K562 (cell line): ENCODE measurements at regions not wholly inside any gene's neighbourhood (a gene's known extent, or its start where the extent isn't known, plus 50 kb on each side); places are given as distances from the start of the nearest gene placed in this dataset.
"Not testable (repeated sequence)": the region's sequence is repeated elsewhere in the genome, so short reads cannot be mapped to it uniquely, and the experiment has no call there.

Source experiments
- ATAC-seq: fragments of 200-7000 bp; cut with Tn5 transposase; 3 replicates; pipeline ENCODE4 v1.9.1; 2020; ENCODE audit warnings: moderate library complexity
- BruUV-seq: library from RNA; stranded (reverse); fragments of 400-500 nt; replicated peaks from 2 replicates; lab custom pipeline; 2021; lab: Mats Ljungman, UMichigan
- CTCF ChIA-PET: fragments of 300-600 bp; formaldehyde crosslinking; extraction: SDS; loops from one replicate; lab custom pipeline; 2021; ENCODE audit warnings: low intra/inter-chr PET ratio; lab: Yijun Ruan, JAX
- POLR2A ChIA-PET: fragments of 300-600, 350-650 bp; sonication (Branson Sonifier 250); formaldehyde crosslinking; extraction: SDS; loops from one replicate; lab custom pipeline; 2021; ENCODE audit warnings: antibody characterized with exemption, inconsistent platforms; lab: Yijun Ruan, JAX
- DNase-seq, 4 experiments: peaks; one replicate each; pipeline versions ENCODE4 v3.0.0 to v3.0.0-alpha.2; 2011 to 2018; ENCODE audit warnings: low spot score in 3 of 4, mixed read lengths in 3 of 4; ENCODE audit errors: extremely low read depth in 1 of 4
- FAIRE-seq: peaks from 2 replicates; lab custom pipeline; 2011; peaks lifted over from hg19 to GRCh38; lab: Jason Lieb, UNC
- H2AFZ ChIP-seq: 2 replicates; pipeline ENCODE4 v1.6.0; 2011; ENCODE audit warnings: low read depth, low read length, control low read depth, inconsistent platforms
- H3K27ac ChIP-seq: fragments of 200-600 bp; 3 replicates; pipeline ENCODE4 v1.8.0; 2011; ENCODE audit warnings: low read depth, mild to moderate bottlenecking, control low read depth, inconsistent platforms, low read length, moderate library complexity, mixed read lengths; ENCODE audit errors: extremely low read depth
- H3K27me3 ChIP-seq, 2 experiments: fragments of 300-600 bp in 1 of 2; 2 replicates in 1 of 2; 3 replicates in 1 of 2; pipeline versions ENCODE4 v1.6.0 to v1.8.0; 2011; ENCODE audit warnings: inconsistent platforms in 2 of 2, low read length in 2 of 2, mild to moderate bottlenecking in 1 of 2, mixed read lengths in 1 of 2, moderate library complexity in 1 of 2; ENCODE audit not compliant: control insufficient read depth in 2 of 2, insufficient read depth in 2 of 2
- H3K36me3 ChIP-seq: fragments of 300-600 bp; 3 replicates; pipeline ENCODE4 v1.8.0; 2011; ENCODE audit warnings: mild to moderate bottlenecking, low read length, inconsistent platforms; ENCODE audit not compliant: control insufficient read depth, insufficient read depth
- H3K4me1 ChIP-seq, 2 experiments: fragments of 200-600 bp in 1 of 2; replicated peaks in 1 of 2; 2 replicates in 1 of 2; 3 replicates in 1 of 2; pipeline versions ENCODE4 v1.5.1 to v1.8.0; 2011; ENCODE audit warnings: inconsistent platforms in 2 of 2, low read length in 2 of 2, mild to moderate bottlenecking in 1 of 2, mixed read lengths in 1 of 2, moderate library complexity in 1 of 2; ENCODE audit not compliant: control insufficient read depth in 2 of 2, insufficient read depth in 2 of 2
- H3K4me2 ChIP-seq: 2 replicates; pipeline ENCODE4 v1.6.1; 2011; ENCODE audit warnings: low read length, control low read depth, inconsistent platforms, mixed read lengths; ENCODE audit not compliant: insufficient read depth
- H3K4me3 ChIP-seq: fragments of 200-600 bp; sonication (generic), shearing (Covaris generic); 2 replicates; pipeline ENCODE4 v1.5.1; 2016; ENCODE audit warnings: control low read depth, inconsistent platforms
- H3K79me2 ChIP-seq: fragments of 200-600 bp; 3 replicates; pipeline ENCODE4 v1.8.0; 2011; ENCODE audit warnings: low read length, inconsistent platforms; ENCODE audit not compliant: control insufficient read depth, insufficient read depth
- H3K9ac ChIP-seq, 2 experiments: 2 replicates each; pipeline versions ENCODE4 v1.6.0 to v1.6.1; 2011; ENCODE audit warnings: low read depth in 2 of 2, low read length in 2 of 2, control low read depth in 1 of 2, inconsistent platforms in 1 of 2, mild to moderate bottlenecking in 1 of 2, mixed read lengths in 1 of 2; ENCODE audit not compliant: insufficient read depth in 1 of 2
- H3K9me1 ChIP-seq: one replicate; pipeline ENCODE4 v1.6.0; 2011; ENCODE audit warnings: inconsistent platforms, mild to moderate bottlenecking, low read length, moderate library complexity; ENCODE audit not compliant: control insufficient read depth, insufficient read depth
- H3K9me3 ChIP-seq: replicated peaks from 2 replicates; pipeline ENCODE4 v1.5.1; 2011; ENCODE audit warnings: low read depth, low read length, inconsistent platforms; ENCODE audit not compliant: control insufficient read depth, insufficient read depth
- H4K20me1 ChIP-seq: replicated peaks from 2 replicates; pipeline ENCODE4 v1.6.1; 2011; ENCODE audit warnings: low read length, inconsistent platforms, mixed read lengths; ENCODE audit not compliant: control insufficient read depth, insufficient read depth
- MYNN ChIP-seq, 2 experiments: sonication (generic); formaldehyde crosslinking in 1 of 2; IDR thresholded peaks; 2 replicates each; pipeline versions ENCODE4 v1.5.0 to v1.6.1; 2016 to 2020; ENCODE audit warnings: antibody characterized with exemption in 1 of 2, missing genetic modification reagents in 1 of 2
- TRIM25 ChIP-seq: fragments of 450-650 bp; IDR thresholded peaks from 2 replicates; pipeline ENCODE4 v1.7.0; 2016; ENCODE audit warnings: borderline replicate concordance
- ZNF146 ChIP-seq: IDR thresholded peaks from one replicate; pipeline ENCODE4 v1.6.1; 2018; ENCODE audit warnings: missing compliant biosample characterization; ENCODE audit not compliant: unreplicated experiment
- WGBS: fragments of 100-300 bp; shearing (Covaris generic); methylation state at CpG from one replicate; pipeline ENCODE4 v1.1.6; 2016; ENCODE audit warnings: low coverage, mixed read lengths; ENCODE audit not compliant: insufficient coverage; ENCODE audit errors: missing lambda C conversion rate; 5-methylcytosine and 5-hydroxymethylcytosine counted together
- in situ Hi-C: fragments of 300-500 bp; cut with MboI; formaldehyde crosslinking; loops from 4 replicates; pipeline ENCODE4 v1.15.0; 2018; ENCODE audit warnings: inconsistent platforms, mixed read lengths
- intact Hi-C: fragments of 100-400 bp; cut with micrococcal nuclease; formaldehyde crosslinking; loops from 2 replicates; pipeline ENCODE4 v1.14.2; 2022

- no peaks in the 10 kb centered on the region for H3K36me3 ChIP-seq
- ChIA-PET POLR2A (no interaction called here), CTCF (no interaction called here)
- peaks cover 0 to 7% of the 10 kb centered on the region in 2 experiments; a peak in 2 of 5 replicates for H3K4me1 ChIP-seq
- no peak for DNase-seq
- H3K79me2 ChIP-seq, result no peaks in the 10 kb centered on the region
- H3K27me3 ChIP-seq, result no peaks in the 10 kb centered on the region
- no peaks in the 10 kb centered on the region for H3K9me1 ChIP-seq
- TF ChIP-seq MYNN (IDR thresholded peaks at IDR 0.05), result peak; percentile 60; the same call in 1 of the 2 replicates
- TF ChIP-seq MYNN (CRISPR knock-in tag; IDR thresholded peaks at IDR 0.05), result no peak
- TF ChIP-seq TRIM25, result no peak
- no peaks in the 10 kb centered on the region for H4K20me1 ChIP-seq
- no peak overlapping the region for H3K27ac ChIP-seq
- BruUV-seq, result no TSS peak
- FAIRE-seq, result no peak
- H3K4me2 ChIP-seq, result no peak overlapping the region
- intact Hi-C loops, result no loop called here
- in situ Hi-C loops, result no loop called here
- WGBS, result 18% methylated on average over 3 of the region's 3 CpGs
- H3K9ac ChIP-seq, result no peak overlapping the region
- ATAC-seq, result no peak
- no peak overlapping the region for H3K4me3 ChIP-seq
- no peaks in the 10 kb centered on the region for H3K9me3 ChIP-seq
- H2AFZ ChIP-seq, result no peak overlapping the region
These were observed 90.6 kb upstream of the WDR75 start for GRCh38 chr2:189350540-189351209.

- in situ Hi-C loops, DNase-seq, FAIRE-seq, H3K27ac ChIP-seq, ATAC-seq, POLR2A ChIA-PET, H3K4me1 ChIP-seq, H3K4me3 ChIP-seq, CTCF ChIA-PET, BruUV-seq, H3K36me3 ChIP-seq, H3K4me2 ChIP-seq, H3K27me3 ChIP-seq, intact Hi-C loops, H3K9ac ChIP-seq, H3K9me3 ChIP-seq, H3K79me2 ChIP-seq, H4K20me1 ChIP-seq, H3K9me1 ChIP-seq, H2AFZ ChIP-seq: not testable (repeated sequence)
- 40% methylated on average over 1 of the region's 1 CpG for WGBS
- peak; percentile 54 for TF ChIP-seq ZNF146 (CRISPR knock-in tag)
These were observed 89.3 kb upstream of the WDR75 start for GRCh38 chr2:189351933-189352332.

GRCh38 chr2:189357375-189357774 lies 83.9 kb upstream of the WDR75 start:
- CTCF ChIA-PET, H3K27ac ChIP-seq, BruUV-seq, H3K27me3 ChIP-seq, FAIRE-seq, DNase-seq, H3K9me3 ChIP-seq, ATAC-seq, H3K79me2 ChIP-seq, intact Hi-C loops, POLR2A ChIA-PET, H3K4me1 ChIP-seq, H3K36me3 ChIP-seq, H3K9ac ChIP-seq, in situ Hi-C loops, H3K9me1 ChIP-seq, H4K20me1 ChIP-seq, H2AFZ ChIP-seq, H3K4me3 ChIP-seq, H3K4me2 ChIP-seq: not testable (repeated sequence)
- 0% methylated on average over 2 of the region's 4 CpGs for WGBS
